ENCODE measurements at regions not wholly inside any gene's neighbourhood (a gene's known extent, or its start where the extent isn't known, plus 50 kb on each side); places are given as distances from the start of the nearest gene placed in this dataset.

GRCh38 chr6:21764989-21765388, 171.4 kb downstream of the SOX4 start:
- TF ChIP-seq CTCF (IDR thresholded peaks at IDR 0.05; ENCODE audit: borderline replicate concordance, extremely low read depth, low read length, poor library complexity, severe bottlenecking) (no peak), EZH2 (IDR thresholded peaks at IDR 0.05; ENCODE audit: borderline replicate concordance, low read depth, low read length, severe bottlenecking) (no peak)
